KBM-7 (cell line): ENCODE measurements at regions not wholly inside any gene's neighbourhood (a gene's known extent, or its start where the extent isn't known, plus 50 kb on each side); places are given as distances from the start of the nearest gene placed in this dataset.

ENCODE experiments used
- DNase-seq: peaks from one replicate; pipeline ENCODE4 v3.0.0-alpha.2; 2015
- in situ Hi-C: fragments of 300-500 bp; cut with MboI; formaldehyde crosslinking; loops from 2 replicates; pipeline ENCODE4 v1.14.3; 2020; ENCODE audit warnings: low sequenced_read_pairs, low pct_unique_long_range_greater_than_20kb, mixed read lengths

- in situ Hi-C loops = no loop called here
- no peak for DNase-seq
These were observed 507.2 kb downstream of the TCERG1L start for GRCh38 chr10:130804281-130804680.

DNA sequence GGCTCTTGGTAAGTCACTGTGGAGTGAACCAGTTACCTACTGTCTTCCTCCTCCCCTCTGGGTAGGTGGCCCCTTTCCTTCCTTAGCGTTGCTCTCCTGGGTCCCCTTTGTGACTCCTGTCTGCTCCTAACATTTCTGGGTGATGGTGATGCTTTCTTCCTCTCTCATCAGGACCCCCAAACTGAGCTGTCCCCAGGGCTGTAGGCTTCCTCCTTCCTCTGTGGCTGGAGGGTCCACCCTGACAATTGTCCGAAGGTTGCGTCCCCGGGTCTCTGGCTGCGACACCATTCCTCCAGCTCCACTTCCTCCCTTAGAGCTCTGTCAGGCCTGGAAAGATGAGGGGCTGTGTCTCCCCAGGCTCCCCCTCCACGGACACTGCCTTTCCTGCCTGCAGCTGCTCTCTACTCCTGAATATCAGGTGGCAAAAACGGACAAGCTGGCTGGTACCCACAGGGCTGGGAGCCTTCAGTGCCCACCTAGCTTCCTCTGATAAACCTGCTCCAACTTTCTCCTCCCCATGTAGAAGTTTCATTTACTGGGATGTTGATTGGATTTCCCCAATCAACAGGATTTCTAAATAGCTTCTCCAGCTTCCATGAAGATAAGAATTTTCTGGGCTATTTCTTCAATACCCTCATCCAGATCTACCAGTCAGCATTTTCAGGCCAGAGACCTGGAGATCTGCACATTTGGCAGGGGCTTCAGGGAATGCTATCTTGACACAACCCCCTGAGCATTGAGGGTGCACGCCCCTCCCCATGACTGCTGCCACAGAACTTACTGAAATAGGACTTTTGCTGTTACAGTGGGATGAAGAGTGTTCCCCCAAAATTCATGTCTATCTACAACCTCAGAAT lies 506.5 kb downstream of the TCERG1L start:
- in situ Hi-C loops = no loop called here
- DNase-seq = no peak

DNA sequence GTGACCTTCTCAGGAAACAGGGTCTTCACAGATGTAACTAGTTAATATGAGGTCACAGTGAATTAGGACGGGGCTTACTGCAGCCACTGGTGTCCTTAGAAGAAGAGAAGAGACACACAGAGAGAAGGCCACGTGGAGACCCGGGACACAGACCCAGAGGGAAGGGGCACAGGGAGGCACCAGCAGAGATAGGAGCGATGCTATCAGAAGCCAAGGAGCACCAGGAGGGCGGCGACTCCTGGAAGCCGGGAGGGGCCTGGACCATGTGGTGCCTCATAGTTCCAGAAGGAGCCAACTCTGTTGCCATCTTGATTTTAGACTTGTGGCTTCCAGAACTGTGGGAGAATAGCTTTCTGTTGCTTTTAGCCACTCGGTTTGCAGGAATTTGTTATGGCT lies 505.9 kb downstream of the TCERG1L start:
- in situ Hi-C loops = no loop called here
- DNase-seq = no peak

DNA sequence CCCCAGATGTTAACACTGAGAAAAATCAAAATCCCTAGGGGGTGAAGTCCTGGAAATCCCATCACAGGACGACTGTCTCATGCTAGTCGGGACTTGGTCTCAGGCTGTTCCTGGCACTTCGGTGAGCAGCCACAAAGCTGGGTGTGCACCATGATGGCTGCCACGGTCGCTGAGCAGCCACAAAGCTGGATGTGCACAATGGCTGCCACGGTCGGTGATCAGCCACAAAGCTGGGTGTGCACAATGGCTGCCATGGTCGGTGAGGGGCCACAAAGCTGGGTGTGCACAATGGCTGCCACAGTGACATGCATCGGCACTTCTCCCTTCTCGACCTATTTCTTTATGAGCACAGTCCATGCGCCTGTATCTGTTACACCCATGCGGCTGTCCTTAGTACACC lies 505.1 kb downstream of the TCERG1L start:
- in situ Hi-C loops = no loop called here
- DNase-seq = no peak

DNA sequence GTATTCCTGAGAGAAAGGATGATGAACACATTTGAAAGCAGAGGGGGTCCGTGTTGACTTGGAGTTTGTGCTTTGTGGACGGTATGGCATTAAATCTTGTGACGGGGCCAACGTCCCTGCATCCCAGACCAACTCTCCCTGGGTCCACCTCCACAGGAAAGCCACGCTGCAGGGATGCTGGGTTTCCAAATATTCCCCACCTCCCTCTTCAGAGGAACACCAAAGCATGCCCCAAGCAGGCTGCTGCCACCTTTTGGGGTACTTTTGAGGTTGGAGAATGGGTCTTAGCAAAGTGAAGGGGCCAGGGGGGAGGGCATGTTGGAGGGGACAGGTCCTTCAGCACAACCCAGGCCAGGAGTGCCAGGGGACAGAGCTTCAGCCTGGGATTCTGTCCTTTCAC lies 504.4 kb downstream of the TCERG1L start:
- in situ Hi-C loops = no loop called here

DNA sequence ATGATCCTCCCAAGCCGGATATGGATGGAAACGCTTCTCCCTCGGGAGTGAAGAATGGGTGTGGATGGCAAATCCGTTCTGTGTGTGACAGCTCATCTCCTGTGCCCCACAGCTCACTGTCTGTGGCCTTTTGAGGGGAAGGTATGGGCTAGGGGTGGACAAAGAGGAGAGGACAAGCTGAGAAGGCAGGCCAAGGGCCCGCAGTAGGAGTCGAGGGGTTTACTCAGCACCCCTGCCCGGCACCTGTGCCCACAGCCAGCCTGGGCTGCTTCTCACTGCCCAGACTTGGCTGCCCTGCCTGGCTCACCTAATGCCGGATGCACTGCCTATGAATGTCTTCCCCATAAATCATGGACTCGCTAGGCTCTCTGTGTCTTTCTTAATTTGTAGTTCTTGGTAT lies 503.8 kb downstream of the TCERG1L start:
- in situ Hi-C loops = no loop called here
- no peak for DNase-seq

More for the DNA sequence above, 504.4 kb downstream of the TCERG1L start:
- DNase-seq = no peak

GRCh38 chr10:130808243-130808642 lies 503.3 kb downstream of the TCERG1L start:
- DNase-seq = no peak
- in situ Hi-C loops = no loop called here

GRCh38 chr10:130808686-130809085 lies 502.8 kb downstream of the TCERG1L start:
- in situ Hi-C loops = no loop called here
- no peak for DNase-seq

DNA sequence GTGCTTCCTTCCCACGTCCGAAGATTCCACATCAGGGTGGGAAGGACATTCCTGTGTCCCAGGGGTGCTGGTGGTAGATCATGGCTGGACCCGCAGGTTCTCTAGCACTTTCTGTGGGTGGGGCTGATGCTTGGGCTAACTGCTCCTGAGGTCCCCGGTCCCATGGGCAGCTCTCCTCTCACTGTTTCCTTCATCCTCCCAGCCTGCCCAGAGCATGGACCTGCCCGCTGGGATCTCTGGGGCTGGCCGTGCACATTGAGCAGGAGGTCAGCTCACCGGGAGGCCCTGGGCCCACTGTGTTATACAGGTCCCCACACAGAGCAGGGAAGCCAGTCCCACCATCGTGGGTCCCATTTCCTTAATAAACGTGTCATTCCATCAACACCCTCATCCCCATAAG lies 502.3 kb downstream of the TCERG1L start:
- in situ Hi-C loops = no loop called here
- DNase-seq = no peak

DNA sequence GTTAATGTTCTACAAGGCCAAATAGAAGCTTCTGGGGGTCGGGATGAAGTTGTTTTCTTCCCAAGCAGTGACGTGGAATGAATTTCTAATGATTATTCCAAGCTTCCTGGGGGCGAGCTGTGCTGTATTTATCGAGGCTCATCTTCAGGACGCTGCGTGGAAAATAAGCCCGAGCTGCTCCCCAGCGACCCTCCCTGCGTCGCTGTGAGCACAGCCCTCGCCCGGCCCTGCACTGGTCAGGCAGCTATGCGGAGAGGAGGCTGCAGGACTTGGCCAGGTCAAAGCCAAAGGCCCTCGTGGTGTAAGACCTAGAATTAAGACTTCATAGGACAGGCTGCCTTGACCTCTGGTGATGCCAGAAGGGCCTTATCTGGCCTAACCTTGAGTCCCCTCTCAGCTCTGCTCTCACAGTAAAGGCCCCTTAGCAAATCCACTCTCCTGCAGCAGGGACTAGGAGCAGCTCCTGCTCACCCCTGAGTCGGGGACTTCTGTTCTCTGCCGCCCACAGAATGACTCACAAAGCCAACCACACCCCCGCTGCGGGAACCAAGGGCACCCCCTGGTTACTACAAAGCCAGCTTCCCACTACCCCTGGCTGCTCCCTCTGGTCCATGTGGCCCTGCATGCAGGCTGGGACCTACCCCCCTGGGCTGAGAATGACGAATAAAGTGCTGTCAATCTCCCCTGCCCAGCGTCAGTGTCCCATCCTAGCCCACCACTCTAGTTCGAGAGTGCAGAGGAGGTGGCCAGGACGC lies 501.6 kb downstream of the TCERG1L start:
- in situ Hi-C loops = no loop called here
- DNase-seq = no peak

GRCh38 chr10:130810856-130811255 lies 500.7 kb downstream of the TCERG1L start:
- no peak for DNase-seq
- in situ Hi-C loops = no loop called here

DNA sequence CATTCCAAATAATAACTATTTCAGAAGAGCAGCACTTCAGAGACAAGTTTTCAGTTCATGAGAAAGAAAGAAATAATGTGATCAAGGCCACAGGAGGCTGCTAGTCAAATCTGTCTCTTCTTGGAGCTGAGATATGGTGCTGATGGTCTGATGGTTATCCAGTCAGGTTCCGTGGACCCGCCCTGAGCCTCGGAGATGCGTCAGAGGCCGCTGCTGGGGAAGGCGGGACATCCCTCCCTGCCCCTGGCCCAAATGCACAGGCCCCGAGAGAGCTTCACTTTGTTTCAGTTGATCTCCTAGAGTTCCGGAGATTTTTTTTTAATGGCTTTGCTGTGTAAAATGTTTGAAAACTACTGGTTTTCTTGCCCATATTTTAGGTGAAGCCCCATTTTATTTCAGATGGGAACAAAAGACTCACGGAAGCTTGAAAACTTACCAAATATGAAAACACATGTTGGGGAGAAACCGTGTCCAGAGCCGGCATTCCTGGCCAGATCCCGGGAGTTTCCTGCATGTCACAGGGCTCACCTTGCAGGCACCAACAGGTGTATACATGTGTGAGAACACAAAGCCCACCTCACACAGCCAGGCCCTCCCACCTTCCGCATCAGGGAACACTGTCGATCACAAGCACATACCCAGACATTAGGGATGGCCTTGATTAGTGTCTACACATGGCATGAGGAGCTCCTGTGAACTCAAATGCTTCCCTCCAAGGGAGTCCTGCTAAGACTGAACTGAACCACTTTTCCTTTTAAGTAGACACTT lies 499.0 kb downstream of the TCERG1L start:
- in situ Hi-C loops = no loop called here
- DNase-seq = no peak

DNA sequence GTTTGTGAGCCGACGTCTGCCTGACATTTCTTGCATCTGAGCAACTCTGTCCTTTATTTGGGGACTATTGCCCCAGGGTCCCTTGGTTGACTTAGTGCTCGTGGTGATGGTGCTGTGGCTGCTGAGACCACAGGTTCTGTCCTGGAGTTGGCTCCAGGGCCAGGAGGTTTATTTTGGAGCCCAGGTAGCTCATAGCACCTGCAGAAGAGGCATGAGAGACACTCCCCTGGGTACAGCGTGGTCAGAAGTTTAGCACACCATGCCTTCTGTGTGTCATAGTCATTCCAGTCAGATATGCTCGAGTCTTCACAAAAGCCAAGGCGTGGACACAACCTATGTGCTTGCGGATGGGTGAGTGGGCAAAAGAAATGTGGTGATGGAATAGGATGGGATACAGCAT lies 496.9 kb downstream of the TCERG1L start:
- in situ Hi-C loops = no loop called here
- no peak for DNase-seq

DNA sequence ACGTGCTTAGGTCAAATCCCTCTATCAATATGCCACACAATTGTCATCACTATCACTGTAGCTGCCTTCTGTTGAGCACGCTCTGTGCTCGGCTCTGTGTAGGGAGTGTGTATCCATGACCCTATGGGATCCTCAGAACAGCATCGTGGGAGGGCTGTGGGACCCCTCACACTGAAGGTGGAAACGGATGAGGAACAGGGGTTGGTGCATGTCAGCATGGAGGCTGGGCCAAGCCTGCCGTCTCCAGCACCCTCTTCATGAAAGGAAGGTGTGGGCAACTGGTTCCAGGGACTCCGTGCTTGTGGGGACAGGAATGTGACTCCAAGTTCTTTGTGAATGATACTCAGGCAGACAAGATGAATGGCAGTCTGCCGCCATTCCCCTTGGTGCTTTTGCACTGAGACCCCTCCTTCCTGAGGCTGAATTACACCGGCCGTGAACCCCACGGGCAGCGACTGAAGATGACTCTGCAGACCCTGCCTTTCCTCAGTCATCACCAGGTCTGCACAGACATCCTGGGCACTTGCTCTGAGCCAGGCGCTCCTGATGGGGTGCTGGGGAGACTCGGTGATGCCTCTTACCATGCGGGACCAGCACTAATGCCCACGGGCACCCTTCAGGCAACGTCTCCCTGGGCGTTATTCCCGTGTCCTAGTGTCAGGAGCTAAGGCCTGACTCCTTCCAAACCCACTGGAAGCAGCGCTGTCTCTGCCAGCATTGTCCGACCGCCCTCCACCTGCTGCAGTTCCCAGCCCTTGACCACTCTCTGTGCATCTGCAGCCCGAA lies 495.2 kb downstream of the TCERG1L start:
- in situ Hi-C loops = no loop called here

GRCh38 chr10:130817046-130817624 lies 494.4 kb downstream of the TCERG1L start:
- no peak for DNase-seq
- in situ Hi-C loops = no loop called here

More for the DNA sequence above, 495.2 kb downstream of the TCERG1L start:
- no peak for DNase-seq

DNA sequence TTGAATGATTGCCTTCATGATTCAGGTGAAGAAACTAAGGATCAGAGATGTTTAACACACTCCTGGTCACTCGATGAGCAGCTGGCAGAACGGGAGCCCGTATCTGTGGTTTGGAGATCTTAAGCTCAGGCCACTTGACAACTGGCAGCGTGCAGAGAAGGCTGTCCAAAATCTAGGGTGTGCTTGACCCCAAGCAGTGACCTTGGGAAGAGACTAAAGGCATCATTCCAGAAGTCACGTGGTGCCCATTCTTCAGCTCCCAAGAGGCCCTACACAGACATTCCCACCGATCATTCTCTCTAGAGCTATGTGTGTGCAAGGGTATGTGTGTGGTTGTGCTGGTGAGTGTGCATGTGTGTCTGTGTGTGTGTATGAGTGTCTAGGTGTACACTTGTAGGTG lies 493.8 kb downstream of the TCERG1L start:
- in situ Hi-C loops = no loop called here
- DNase-seq = no peak

- DNase-seq = no peak
- in situ Hi-C loops = no loop called here
These were observed 490.5 kb downstream of the TCERG1L start for GRCh38 chr10:130820880-130821482.

DNA sequence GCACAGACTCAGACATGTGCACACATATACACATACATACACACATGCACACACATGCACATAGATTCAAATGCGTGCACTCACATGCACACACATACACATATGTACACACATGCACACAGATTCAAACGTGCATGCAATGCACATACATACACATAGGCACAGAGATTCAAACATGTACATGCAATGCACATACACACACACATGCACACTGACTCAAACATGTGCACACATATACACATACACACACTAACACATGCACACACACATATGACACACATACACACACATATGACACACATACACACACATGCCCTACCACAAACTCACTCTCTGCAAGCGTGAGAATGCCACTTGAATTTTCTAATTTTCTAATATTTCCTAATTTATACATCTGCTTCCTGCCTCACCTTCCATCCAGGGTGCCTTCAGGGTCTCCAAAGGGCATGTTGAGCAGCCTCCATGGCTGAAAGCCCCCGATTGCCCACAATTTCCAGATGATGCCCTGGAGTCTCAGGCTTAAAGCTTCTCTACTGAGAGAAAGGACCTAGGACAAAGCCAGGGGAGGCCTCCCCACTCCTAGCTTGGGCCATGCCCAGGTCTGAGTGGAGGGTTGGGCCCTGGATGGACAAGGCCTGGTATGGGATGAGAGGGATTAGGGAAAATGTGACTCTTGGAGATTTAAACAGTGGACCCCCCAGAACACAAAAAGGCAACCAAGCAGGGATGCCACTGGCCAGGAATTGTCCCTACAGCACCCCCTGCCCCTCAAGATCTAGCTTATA lies 487.1 kb downstream of the TCERG1L start:
- DNase-seq = no peak
- in situ Hi-C loops = no loop called here
